CD4-positive, alpha-beta memory T cell (primary cell): ENCODE measurements at regions not wholly inside any gene's neighbourhood (a gene's known extent, or its start where the extent isn't known, plus 50 kb on each side); places are given as distances from the start of the nearest gene placed in this dataset.

ENCODE experiments used
- CTCF ChIA-PET: fragments of 350-600 bp; sonication (Branson Sonifier 250); formaldehyde crosslinking; loops from one replicate; lab custom pipeline; 2021; ENCODE audit warnings: inconsistent platforms; ENCODE audit not compliant: partially characterized antibody; lab: Charles Lee
- POLR2A ChIA-PET: fragments of 350-600 bp; sonication (Branson Sonifier 250); formaldehyde crosslinking; loops from one replicate; lab custom pipeline; 2021; ENCODE audit not compliant: partially characterized antibody; lab: Charles Lee
- DNase-seq, 5 donors: peaks; one replicate each; pipeline versions ENCODE4 v3.0.0 to v3.0.0-alpha.2; 2020 to 2022; ENCODE audit warnings: mixed read lengths in 1 of 5
- H3K27ac ChIP-seq: one replicate; pipeline ENCODE4 v1.7.0; 2013; ENCODE audit warnings: low read depth, low read length
- H3K27me3 ChIP-seq: 2 replicates; pipeline ENCODE4 v1.7.0; 2013; ENCODE audit warnings: mild to moderate bottlenecking, low read length, moderate library complexity; ENCODE audit not compliant: insufficient read depth
- H3K36me3 ChIP-seq: 2 replicates; pipeline ENCODE4 v1.7.0; 2013; ENCODE audit warnings: mild to moderate bottlenecking, low read length, moderate library complexity; ENCODE audit not compliant: insufficient read depth
- H3K4me1 ChIP-seq: 2 replicates; pipeline ENCODE4 v1.7.0; 2013; ENCODE audit warnings: mild to moderate bottlenecking, low read length, moderate library complexity; ENCODE audit not compliant: insufficient read depth
- H3K4me3 ChIP-seq, 2 donors: one replicate each; pipeline ENCODE4 v1.7.0; 2013; ENCODE audit warnings: low read length in 2 of 2, mild to moderate bottlenecking in 1 of 2
- H3K9me3 ChIP-seq, 2 donors: one replicate each; pipeline ENCODE4 v1.7.0; 2013; ENCODE audit warnings: low read length in 2 of 2, control low read depth in 1 of 2; ENCODE audit not compliant: control insufficient read depth in 1 of 2
- H3K27ac Mint-ChIP-seq, 7 donors: one replicate each; pipeline ENCODE4 v1.8.0; 2020 to 2021; ENCODE audit warnings: mixed read lengths in 7 of 7, mild to moderate bottlenecking in 6 of 7, inconsistent platforms in 3 of 7, moderate library complexity in 3 of 7
- H3K27me3 Mint-ChIP-seq, 2 donors: one replicate each; pipeline ENCODE4 v1.8.0; 2020 to 2021; ENCODE audit warnings: mixed read lengths in 2 of 2
- H3K36me3 Mint-ChIP-seq, 2 donors: one replicate each; pipeline ENCODE4 v1.8.0; 2020 to 2021; ENCODE audit warnings: mixed read lengths in 2 of 2, inconsistent platforms in 1 of 2, mild to moderate bottlenecking in 1 of 2
- H3K4me1 Mint-ChIP-seq, 4 donors: one replicate each; pipeline ENCODE4 v1.8.0; 2020 to 2021; ENCODE audit warnings: mixed read lengths in 4 of 4, mild to moderate bottlenecking in 1 of 4
- H3K4me3 Mint-ChIP-seq, 8 donors: one replicate each; pipeline ENCODE4 v1.8.0; 2020 to 2021; ENCODE audit warnings: mixed read lengths in 8 of 8, mild to moderate bottlenecking in 7 of 8, moderate library complexity in 6 of 8, inconsistent platforms in 3 of 8
- H3K9me3 Mint-ChIP-seq, 8 donors: one replicate each; pipeline ENCODE4 v1.8.0; 2020 to 2021; ENCODE audit warnings: mixed read lengths in 8 of 8, mild to moderate bottlenecking in 5 of 8, inconsistent platforms in 3 of 8, moderate library complexity in 1 of 8
- intact Hi-C: fragments of 100-400 bp; cut with micrococcal nuclease; formaldehyde crosslinking; loops from one replicate; pipeline ENCODE4 v1.15.1; 2023

GRCh38 chr22:48169227-48169626 is 1406.8 kb downstream of the TBC1D22A start:
- no peak overlapping the region for H3K4me3 Mint-ChIP-seq

GRCh38 chr22:48167238-48167637 is 1404.8 kb downstream of the TBC1D22A start:
- Mint-ChIP-seq H3K4me3 (no peak overlapping the region), H3K9me3 (peaks cover 0 to 3% (median 0%) of the 10 kb centered on the region in 8 donors)

More at GRCh38 chr22:48169227-48169626, 1406.8 kb downstream of the TBC1D22A start:
- no peaks in the 10 kb centered on the region for H3K27me3 ChIP-seq
- Mint-ChIP-seq H3K27me3 (peaks cover 3 to 8% of the 10 kb centered on the region in 2 donors), H3K36me3 (no peaks in the 10 kb centered on the region), H3K27ac (no peak overlapping the region), H3K4me1 (no peaks in the 10 kb centered on the region), H3K9me3 (peaks cover 0 to 3% (median 0%) of the 10 kb centered on the region in 8 donors)
- no peak for DNase-seq
- no peaks in the 10 kb centered on the region for H3K36me3 ChIP-seq
- no peak overlapping the region for H3K4me3 ChIP-seq
- no peaks in the 10 kb centered on the region for H3K4me1 ChIP-seq
- ChIA-PET CTCF (no interaction called here), POLR2A (no interaction called here)
- no peaks in the 10 kb centered on the region for H3K9me3 ChIP-seq
- intact Hi-C loops: no loop called here
- H3K27ac ChIP-seq: no peak overlapping the region

GRCh38 chr22:48161298-48161697 is 1398.8 kb downstream of the TBC1D22A start:
- Mint-ChIP-seq H3K27ac (no peak overlapping the region), H3K27me3 (peaks cover 2 to 3% of the 10 kb centered on the region in 2 donors), H3K4me3 (no peak overlapping the region), H3K36me3 (no peaks in the 10 kb centered on the region), H3K9me3 (peaks cover 0 to 3% (median 0%) of the 10 kb centered on the region in 8 donors), H3K4me1 (no peaks in the 10 kb centered on the region)
- DNase-seq: no peak
- Histone ChIP-seq H3K27me3 (no peaks in the 10 kb centered on the region), H3K27ac (no peak overlapping the region), H3K36me3 (no peaks in the 10 kb centered on the region), H3K4me1 (no peaks in the 10 kb centered on the region), H3K4me3 (no peak overlapping the region), H3K9me3 (no peaks in the 10 kb centered on the region)
- ChIA-PET POLR2A (no interaction called here), CTCF (no interaction called here)
- intact Hi-C loops: no loop called here

More at GRCh38 chr22:48167238-48167637, 1404.8 kb downstream of the TBC1D22A start:
- no peak overlapping the region for H3K27ac ChIP-seq
- DNase-seq: no peak
- Mint-ChIP-seq H3K4me1 (no peaks in the 10 kb centered on the region), H3K27ac (no peak overlapping the region), H3K27me3 (peaks cover 3 to 5% of the 10 kb centered on the region in 2 donors), H3K36me3 (no peaks in the 10 kb centered on the region)
- no peaks in the 10 kb centered on the region for H3K27me3 ChIP-seq
- no peak overlapping the region for H3K4me3 ChIP-seq
- no peaks in the 10 kb centered on the region for H3K4me1 ChIP-seq
- POLR2A ChIA-PET: no interaction called here
- H3K36me3 ChIP-seq: no peaks in the 10 kb centered on the region
- intact Hi-C loops: no loop called here
- no peaks in the 10 kb centered on the region for H3K9me3 ChIP-seq
- CTCF ChIA-PET: no interaction called here

- CTCF ChIA-PET: no interaction called here
- Histone ChIP-seq H3K4me1 (no peaks in the 10 kb centered on the region), H3K36me3 (no peaks in the 10 kb centered on the region), H3K4me3 (no peak overlapping the region), H3K9me3 (no peaks in the 10 kb centered on the region), H3K27ac (no peak overlapping the region), H3K27me3 (no peaks in the 10 kb centered on the region)
- no peak for DNase-seq
- intact Hi-C loops: no loop called here
- Mint-ChIP-seq H3K36me3 (no peaks in the 10 kb centered on the region), H3K27ac (no peak overlapping the region), H3K27me3 (peaks cover 0 to 3% of the 10 kb centered on the region in 2 donors), H3K4me1 (no peaks in the 10 kb centered on the region), H3K4me3 (no peak overlapping the region), H3K9me3 (peaks cover 0 to 3% (median 0%) of the 10 kb centered on the region in 8 donors)
- POLR2A ChIA-PET: no interaction called here
These were observed 1395.2 kb downstream of the TBC1D22A start for GRCh38 chr22:48157676-48158075.

GRCh38 chr22:48156603-48157355 is 1394.3 kb downstream of the TBC1D22A start:
- no peaks in the 10 kb centered on the region for H3K27me3 ChIP-seq
- H3K4me1 ChIP-seq: no peaks in the 10 kb centered on the region
- ChIA-PET CTCF (no interaction called here), POLR2A (no interaction called here)
- H3K4me3 ChIP-seq: no peak overlapping the region
- Mint-ChIP-seq H3K4me3 (no peak overlapping the region), H3K27ac (no peak overlapping the region), H3K27me3 (peaks cover 0 to 3% of the 10 kb centered on the region in 2 donors), H3K36me3 (no peaks in the 10 kb centered on the region), H3K4me1 (no peaks in the 10 kb centered on the region), H3K9me3 (peaks cover 0 to 3% (median 0%) of the 10 kb centered on the region in 8 donors)
- intact Hi-C loops: no loop called here
- H3K9me3 ChIP-seq: no peaks in the 10 kb centered on the region
- no peak for DNase-seq
- no peaks in the 10 kb centered on the region for H3K36me3 ChIP-seq
- H3K27ac ChIP-seq: no peak overlapping the region

- no peaks in the 10 kb centered on the region for H3K36me3 Mint-ChIP-seq
These were observed 1393.0 kb downstream of the TBC1D22A start for GRCh38 chr22:48155446-48155845.

GRCh38 chr22:48154943-48155240 is 1392.4 kb downstream of the TBC1D22A start:
- H3K27me3 Mint-ChIP-seq: peaks cover 0 to 3% of the 10 kb centered on the region in 2 donors
- POLR2A ChIA-PET: no interaction called here
- intact Hi-C loops: no loop called here

More at GRCh38 chr22:48155446-48155845, 1393.0 kb downstream of the TBC1D22A start:
- ChIA-PET CTCF (no interaction called here), POLR2A (no interaction called here)
- no peak for DNase-seq
- Mint-ChIP-seq H3K4me1 (no peaks in the 10 kb centered on the region), H3K27ac (no peak overlapping the region), H3K9me3 (peaks cover 0 to 3% (median 0%) of the 10 kb centered on the region in 8 donors), H3K27me3 (peaks cover 0 to 3% of the 10 kb centered on the region in 2 donors), H3K4me3 (no peak overlapping the region)
- H3K27me3 ChIP-seq: no peaks in the 10 kb centered on the region
- no peaks in the 10 kb centered on the region for H3K9me3 ChIP-seq
- no peak overlapping the region for H3K27ac ChIP-seq
- H3K4me3 ChIP-seq: no peak overlapping the region
- H3K4me1 ChIP-seq: no peaks in the 10 kb centered on the region
- intact Hi-C loops: no loop called here
- no peaks in the 10 kb centered on the region for H3K36me3 ChIP-seq

More at GRCh38 chr22:48154943-48155240, 1392.4 kb downstream of the TBC1D22A start:
- Mint-ChIP-seq H3K4me3 (no peak overlapping the region), H3K9me3 (peaks cover 0 to 3% (median 0%) of the 10 kb centered on the region in 8 donors), H3K4me1 (no peaks in the 10 kb centered on the region), H3K36me3 (no peaks in the 10 kb centered on the region), H3K27ac (no peak overlapping the region)
- Histone ChIP-seq H3K27ac (no peak overlapping the region), H3K27me3 (no peaks in the 10 kb centered on the region), H3K9me3 (no peaks in the 10 kb centered on the region), H3K4me1 (no peaks in the 10 kb centered on the region), H3K36me3 (no peaks in the 10 kb centered on the region), H3K4me3 (no peak overlapping the region)
- no peak for DNase-seq
- CTCF ChIA-PET: no interaction called here
